HL-60 (cell line): ENCODE measurements at regions not wholly inside any gene's neighbourhood (a gene's known extent, or its start where the extent isn't known, plus 50 kb on each side); places are given as distances from the start of the nearest gene placed in this dataset.

Experiments
- GABPA ChIP-seq: IDR thresholded peaks from 2 replicates; pipeline ENCODE4 v1.6.1; 2012; ENCODE audit warnings: low read depth
- POLR2AphosphoS5 ChIP-seq: IDR thresholded peaks from 2 replicates; pipeline ENCODE4 v1.6.1; 2012; ENCODE audit warnings: low read depth
- TF ChIP-seq, protein P1 (sequence below): IDR thresholded peaks from one replicate; pipeline ENCODE4 v1.5.1; 2011; ENCODE audit warnings: low read length, control low read depth, inconsistent platforms; ENCODE audit not compliant: insufficient read depth

- TF ChIP-seq, protein P1, sequence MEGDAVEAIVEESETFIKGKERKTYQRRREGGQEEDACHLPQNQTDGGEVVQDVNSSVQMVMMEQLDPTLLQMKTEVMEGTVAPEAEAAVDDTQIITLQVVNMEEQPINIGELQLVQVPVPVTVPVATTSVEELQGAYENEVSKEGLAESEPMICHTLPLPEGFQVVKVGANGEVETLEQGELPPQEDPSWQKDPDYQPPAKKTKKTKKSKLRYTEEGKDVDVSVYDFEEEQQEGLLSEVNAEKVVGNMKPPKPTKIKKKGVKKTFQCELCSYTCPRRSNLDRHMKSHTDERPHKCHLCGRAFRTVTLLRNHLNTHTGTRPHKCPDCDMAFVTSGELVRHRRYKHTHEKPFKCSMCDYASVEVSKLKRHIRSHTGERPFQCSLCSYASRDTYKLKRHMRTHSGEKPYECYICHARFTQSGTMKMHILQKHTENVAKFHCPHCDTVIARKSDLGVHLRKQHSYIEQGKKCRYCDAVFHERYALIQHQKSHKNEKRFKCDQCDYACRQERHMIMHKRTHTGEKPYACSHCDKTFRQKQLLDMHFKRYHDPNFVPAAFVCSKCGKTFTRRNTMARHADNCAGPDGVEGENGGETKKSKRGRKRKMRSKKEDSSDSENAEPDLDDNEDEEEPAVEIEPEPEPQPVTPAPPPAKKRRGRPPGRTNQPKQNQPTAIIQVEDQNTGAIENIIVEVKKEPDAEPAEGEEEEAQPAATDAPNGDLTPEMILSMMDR = no peak
- TF ChIP-seq GABPA (no peak), POLR2AphosphoS5 (no peak)
Measured at GRCh38 chr10:107969936-107970335, 805.4 kb upstream of the SORCS1 start.
